Epithelial cell of esophagus (primary cell): ENCODE measurements at regions not wholly inside any gene's neighbourhood (a gene's known extent, or its start where the extent isn't known, plus 50 kb on each side); places are given as distances from the start of the nearest gene placed in this dataset.

Experiments
- DNase-seq: peaks from one replicate; pipeline ENCODE4 v3.0.0; 2010; ENCODE audit warnings: low read depth
- H3K4me3 ChIP-seq: 2 replicates; pipeline ENCODE4 v1.5.1; 2011; ENCODE audit warnings: mild to moderate bottlenecking, low read length, control low read depth
- CTCF ChIP-seq: IDR thresholded peaks from 2 replicates; pipeline ENCODE4 v1.5.1; 2011; ENCODE audit warnings: low read depth, mild to moderate bottlenecking, low read length, control low read depth, inconsistent platforms; ENCODE audit not compliant: insufficient read depth; ENCODE audit errors: missing control alignments

GRCh38 chrX:30951003-30951402 lies 61.9 kb upstream of the TAB3 start:
- DNase-seq = peak; percentile 10
- TF ChIP-seq CTCF = no peak
- no peak overlapping the region for H3K4me3 ChIP-seq

GRCh38 chrX:30950391-30950790 lies 61.3 kb upstream of the TAB3 start:
- DNase-seq = no peak
- TF ChIP-seq CTCF = no peak
- no peak overlapping the region for H3K4me3 ChIP-seq

GRCh38 chrX:30949554-30949953 lies 60.5 kb upstream of the TAB3 start:
- no peak for DNase-seq
- no peak overlapping the region for H3K4me3 ChIP-seq
- no peak for TF ChIP-seq CTCF

- no peak for TF ChIP-seq CTCF
- no peak overlapping the region for H3K4me3 ChIP-seq
- no peak for DNase-seq
These were observed 59.6 kb upstream of the TAB3 start for GRCh38 chrX:30948626-30949025.

- H3K4me3 ChIP-seq = no peak overlapping the region
- TF ChIP-seq CTCF = no peak
- no peak for DNase-seq
These were observed 59.0 kb upstream of the TAB3 start for GRCh38 chrX:30948051-30948450.

- no peak for TF ChIP-seq CTCF
- DNase-seq = no peak
- H3K4me3 ChIP-seq = no peak overlapping the region
These were observed 54.9 kb upstream of the TAB3 start for GRCh38 chrX:30943984-30944383.

GRCh38 chrX:30941898-30942297 lies 52.8 kb upstream of the TAB3 start:
- DNase-seq = peak; percentile 27
- no peak for TF ChIP-seq CTCF
- no peak overlapping the region for H3K4me3 ChIP-seq
